WTC11 (cell line): ENCODE measurements at regions not wholly inside any gene's neighbourhood (a gene's known extent, or its start where the extent isn't known, plus 50 kb on each side); places are given as distances from the start of the nearest gene placed in this dataset.

ENCODE experiments used
- ATAC-seq: fragments of 200-7000 bp; cut with Tn5 transposase; 2 replicates; pipeline ENCODE4 v1.10.0; 2021; ENCODE audit warnings: mild to moderate bottlenecking, moderate library complexity
- CTCF ChIA-PET: fragments of 300-600 bp; sonication (Branson Sonifier 250); formaldehyde crosslinking; loops from one replicate; lab custom pipeline; 2021; ENCODE audit warnings: antibody characterized with exemption; lab: Charles Lee
- POLR2A ChIA-PET: fragments of 350-600 bp; sonication (Branson Sonifier 250); formaldehyde crosslinking; loops from one replicate; lab custom pipeline; 2021; ENCODE audit warnings: antibody characterized with exemption; lab: Charles Lee
- DNase-seq: peaks from one replicate; pipeline ENCODE4 v3.0.0; 2021; ENCODE audit warnings: low spot score
- H3K27ac Mint-ChIP-seq: 2 replicates; pipeline ENCODE4 v1.8.0; 2021; ENCODE audit warnings: mixed read lengths
- H3K27me3 Mint-ChIP-seq: 2 replicates; pipeline ENCODE4 v1.8.0; 2021; ENCODE audit warnings: low read depth, mild to moderate bottlenecking, moderate library complexity, mixed read lengths
- H3K36me3 Mint-ChIP-seq: 2 replicates; pipeline ENCODE4 v1.8.0; 2021; ENCODE audit warnings: mixed read lengths
- H3K4me1 Mint-ChIP-seq: 2 replicates; pipeline ENCODE4 v1.8.0; 2022; ENCODE audit warnings: mixed read lengths
- H3K4me3 Mint-ChIP-seq: 2 replicates; pipeline ENCODE4 v1.8.0; 2021; ENCODE audit warnings: mild to moderate bottlenecking, moderate library complexity, mixed read lengths
- H3K9me3 Mint-ChIP-seq: 2 replicates; pipeline ENCODE4 v1.8.0; 2021; ENCODE audit warnings: mixed read lengths
- ATF1 ChIP-seq: sonication (generic); formaldehyde crosslinking; IDR thresholded peaks from 2 replicates; pipeline ENCODE4 v1.8.1; 2023; ENCODE audit warnings: mild to moderate bottlenecking, moderate library complexity, missing genetic modification reagents
- CREB1 ChIP-seq: sonication (generic); formaldehyde crosslinking; IDR thresholded peaks from 2 replicates; pipeline ENCODE4 v1.8.0; 2023; ENCODE audit warnings: mild to moderate bottlenecking, missing genetic modification reagents
- CREM ChIP-seq: sonication (generic); formaldehyde crosslinking; IDR thresholded peaks from 2 replicates; pipeline ENCODE4 v1.8.1; 2022; ENCODE audit warnings: mild to moderate bottlenecking, missing genetic modification reagents, moderate library complexity
- E2F4 ChIP-seq: sonication (generic); formaldehyde crosslinking; IDR thresholded peaks from 2 replicates; pipeline ENCODE4 v1.8.1; 2022; ENCODE audit warnings: low read depth, mild to moderate bottlenecking, moderate library complexity, missing genetic modification reagents, borderline replicate concordance
- ELF4 ChIP-seq: sonication (generic); formaldehyde crosslinking; IDR thresholded peaks from 2 replicates; pipeline ENCODE4 v1.8.1; 2022; ENCODE audit warnings: low read depth, mild to moderate bottlenecking, moderate library complexity, missing genetic modification reagents
- EMX1 ChIP-seq: fragments of 250-450 bp; sonication (Bioruptor Pico); IDR thresholded peaks from 2 replicates; pipeline ENCODE4 v1.8.0; 2021; ENCODE audit warnings: mild to moderate bottlenecking
- ESRRA ChIP-seq: sonication (generic); formaldehyde crosslinking; IDR thresholded peaks from 2 replicates; pipeline ENCODE4 v1.8.1; 2022; ENCODE audit warnings: mild to moderate bottlenecking, missing genetic modification reagents, borderline replicate concordance
- FOXP1 ChIP-seq: sonication (generic); formaldehyde crosslinking; IDR thresholded peaks from 2 replicates; pipeline ENCODE4 v1.8.0; 2022; ENCODE audit warnings: missing genetic modification reagents, mild to moderate bottlenecking, moderate library complexity, borderline replicate concordance
- GABPB1 ChIP-seq: sonication (generic); formaldehyde crosslinking; IDR thresholded peaks from 2 replicates; pipeline ENCODE4 v1.8.1; 2023; ENCODE audit warnings: mild to moderate bottlenecking, missing genetic modification reagents
- HMGA2 ChIP-seq: fragments of 250-450 bp; sonication (Bioruptor Pico); IDR thresholded peaks from 2 replicates; pipeline ENCODE4 v1.4.0; 2021; ENCODE audit warnings: mild to moderate bottlenecking, moderate library complexity
- IRF1 ChIP-seq: sonication (generic); formaldehyde crosslinking; IDR thresholded peaks from 2 replicates; pipeline ENCODE4 v1.8.0; 2023; ENCODE audit warnings: missing genetic modification reagents
- MYBL2 ChIP-seq: sonication (generic); formaldehyde crosslinking; IDR thresholded peaks from 2 replicates; pipeline ENCODE4 v1.8.1; 2023; ENCODE audit warnings: mild to moderate bottlenecking, moderate library complexity, missing genetic modification reagents
- NFYB ChIP-seq: sonication (generic); formaldehyde crosslinking; conservative IDR thresholded peaks from 2 replicates; pipeline ENCODE4 v1.8.0; 2022; ENCODE audit warnings: low read depth, missing genetic modification reagents
- NR2C2 ChIP-seq: sonication (generic); formaldehyde crosslinking; IDR thresholded peaks from 2 replicates; pipeline ENCODE4 v1.8.0; 2022; ENCODE audit warnings: mild to moderate bottlenecking, missing genetic modification reagents
- NR3C1 ChIP-seq: sonication (generic); formaldehyde crosslinking; conservative IDR thresholded peaks from 2 replicates; pipeline ENCODE4 v1.8.1; 2023; ENCODE audit warnings: low read depth, mild to moderate bottlenecking, missing genetic modification reagents
- PREB ChIP-seq: sonication (generic); formaldehyde crosslinking; IDR thresholded peaks from 2 replicates; pipeline ENCODE4 v1.8.1; 2022; ENCODE audit warnings: mild to moderate bottlenecking, missing genetic modification reagents, moderate library complexity, borderline replicate concordance
- PRRX2 ChIP-seq: fragments of 250-450 bp; sonication (Bioruptor Pico); IDR thresholded peaks from 2 replicates; pipeline ENCODE4 v1.8.0; 2021; ENCODE audit warnings: mild to moderate bottlenecking
- SMAD4 ChIP-seq: sonication (generic); formaldehyde crosslinking; IDR thresholded peaks from 2 replicates; pipeline ENCODE4 v1.8.0; 2022; ENCODE audit warnings: mild to moderate bottlenecking, missing genetic modification reagents
- SOX15 ChIP-seq: fragments of 250-450 bp; sonication (Bioruptor Pico); IDR thresholded peaks from 2 replicates; pipeline ENCODE4 v1.9.0; 2021; ENCODE audit warnings: mild to moderate bottlenecking
- SP1 ChIP-seq: sonication (generic); formaldehyde crosslinking; conservative IDR thresholded peaks from 2 replicates; pipeline ENCODE4 v1.8.1; 2022; ENCODE audit warnings: missing genetic modification reagents
- ZNF512 ChIP-seq: sonication (generic); formaldehyde crosslinking; IDR thresholded peaks from 2 replicates; pipeline ENCODE4 v1.8.1; 2022; ENCODE audit warnings: missing genetic modification reagents, borderline replicate concordance
- TF ChIP-seq, protein P1 (sequence below): sonication (generic); formaldehyde crosslinking; IDR thresholded peaks from 2 replicates; pipeline ENCODE4 v1.8.0; 2022; ENCODE audit warnings: mild to moderate bottlenecking, missing genetic modification reagents
- TF ChIP-seq, protein P2 (sequence below): sonication (generic); formaldehyde crosslinking; IDR thresholded peaks from 2 replicates; pipeline ENCODE4 v1.8.1; 2023; ENCODE audit warnings: mild to moderate bottlenecking, missing genetic modification reagents, moderate library complexity
- TF ChIP-seq, protein P3 (sequence below): fragments of 250-450 bp; sonication (Bioruptor Pico); IDR thresholded peaks from 2 replicates; pipeline ENCODE4 v1.9.0; 2021; ENCODE audit warnings: mild to moderate bottlenecking, borderline replicate concordance
- TF ChIP-seq, protein P4 (sequence below): fragments of 250-450 bp; sonication (Bioruptor Pico); IDR thresholded peaks from 2 replicates; pipeline ENCODE4 v1.9.0; 2021; ENCODE audit warnings: moderate library complexity, mild to moderate bottlenecking, inconsistent platforms, borderline replicate concordance

GRCh38 chr11:16454289-16454863 lies 98.0 kb upstream of the SOX6 start:
- H3K27ac Mint-ChIP-seq, result no peak overlapping the region

DNA sequence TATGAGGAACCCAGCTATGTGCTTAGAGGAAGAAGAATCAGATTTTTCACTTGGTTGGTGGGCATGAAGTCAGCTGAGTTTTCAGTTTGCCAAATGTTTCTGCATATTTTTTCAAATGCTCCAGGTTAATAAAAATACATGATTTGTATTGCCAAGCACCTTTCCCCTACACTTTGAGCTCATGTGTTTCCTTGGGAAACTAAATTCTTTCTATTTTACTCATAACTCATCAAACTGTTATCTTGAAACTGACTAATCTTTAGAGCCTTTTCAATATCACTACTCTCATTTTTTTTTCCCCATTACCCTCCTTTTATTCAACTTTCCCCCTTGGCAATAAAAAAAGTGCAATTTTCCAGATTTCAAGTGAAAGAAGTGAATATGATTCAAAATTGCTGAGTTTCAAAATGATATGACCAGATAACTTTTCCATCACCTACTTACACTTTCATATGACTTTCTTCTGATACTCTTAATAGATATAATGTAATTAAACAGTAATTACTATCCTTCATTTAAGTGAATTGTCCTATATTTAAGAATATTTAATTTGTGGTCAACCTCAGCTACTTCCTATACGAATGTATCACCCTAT lies 91.9 kb upstream of the SOX6 start:
- ChIA-PET CTCF (no interaction called here), POLR2A (no interaction called here)
- DNase-seq (no peak), ATAC-seq (no peak)
- peaks cover 17% of the 10 kb centered on the region for H3K27me3 Mint-ChIP-seq
- H3K9me3 Mint-ChIP-seq, result no peaks in the 10 kb centered on the region
- TF ChIP-seq NR3C1 (CRISPR knock-in tag) (no peak), E2F4 (CRISPR knock-in tag) (no peak), GABPB1 (no peak), CREB1 (CRISPR knock-in tag) (no peak), MYBL2 (CRISPR knock-in tag) (no peak), SOX15 (CRISPR knock-in tag) (no peak), SMAD4 (CRISPR knock-in tag) (no peak), ATF1 (CRISPR knock-in tag) (no peak), ESRRA (CRISPR knock-in tag) (no peak), CREM (no peak), HMGA2 (CRISPR knock-in tag) (no peak), PREB (CRISPR knock-in tag) (no peak), PRRX2 (CRISPR knock-in tag) (no peak), NR2C2 (CRISPR knock-in tag) (no peak), EMX1 (CRISPR knock-in tag) (no peak), IRF1 (CRISPR knock-in tag) (no peak), ZNF512 (no peak)
- TF ChIP-seq, protein P1, sequence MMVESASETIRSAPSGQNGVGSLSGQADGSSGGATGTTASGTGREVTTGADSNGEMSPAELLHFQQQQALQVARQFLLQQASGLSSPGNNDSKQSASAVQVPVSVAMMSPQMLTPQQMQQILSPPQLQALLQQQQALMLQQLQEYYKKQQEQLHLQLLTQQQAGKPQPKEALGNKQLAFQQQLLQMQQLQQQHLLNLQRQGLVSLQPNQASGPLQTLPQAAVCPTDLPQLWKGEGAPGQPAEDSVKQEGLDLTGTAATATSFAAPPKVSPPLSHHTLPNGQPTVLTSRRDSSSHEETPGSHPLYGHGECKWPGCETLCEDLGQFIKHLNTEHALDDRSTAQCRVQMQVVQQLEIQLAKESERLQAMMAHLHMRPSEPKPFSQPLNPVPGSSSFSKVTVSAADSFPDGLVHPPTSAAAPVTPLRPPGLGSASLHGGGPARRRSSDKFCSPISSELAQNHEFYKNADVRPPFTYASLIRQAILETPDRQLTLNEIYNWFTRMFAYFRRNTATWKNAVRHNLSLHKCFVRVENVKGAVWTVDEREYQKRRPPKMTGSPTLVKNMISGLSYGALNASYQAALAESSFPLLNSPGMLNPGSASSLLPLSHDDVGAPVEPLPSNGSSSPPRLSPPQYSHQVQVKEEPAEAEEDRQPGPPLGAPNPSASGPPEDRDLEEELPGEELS (CRISPR knock-in tag), result no peak
- TF ChIP-seq, protein P2, sequence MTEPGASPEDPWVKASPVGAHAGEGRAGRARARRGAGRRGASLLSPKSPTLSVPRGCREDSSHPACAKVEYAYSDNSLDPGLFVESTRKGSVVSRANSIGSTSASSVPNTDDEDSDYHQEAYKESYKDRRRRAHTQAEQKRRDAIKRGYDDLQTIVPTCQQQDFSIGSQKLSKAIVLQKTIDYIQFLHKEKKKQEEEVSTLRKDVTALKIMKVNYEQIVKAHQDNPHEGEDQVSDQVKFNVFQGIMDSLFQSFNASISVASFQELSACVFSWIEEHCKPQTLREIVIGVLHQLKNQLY, result no peak
- TF ChIP-seq, protein P3, sequence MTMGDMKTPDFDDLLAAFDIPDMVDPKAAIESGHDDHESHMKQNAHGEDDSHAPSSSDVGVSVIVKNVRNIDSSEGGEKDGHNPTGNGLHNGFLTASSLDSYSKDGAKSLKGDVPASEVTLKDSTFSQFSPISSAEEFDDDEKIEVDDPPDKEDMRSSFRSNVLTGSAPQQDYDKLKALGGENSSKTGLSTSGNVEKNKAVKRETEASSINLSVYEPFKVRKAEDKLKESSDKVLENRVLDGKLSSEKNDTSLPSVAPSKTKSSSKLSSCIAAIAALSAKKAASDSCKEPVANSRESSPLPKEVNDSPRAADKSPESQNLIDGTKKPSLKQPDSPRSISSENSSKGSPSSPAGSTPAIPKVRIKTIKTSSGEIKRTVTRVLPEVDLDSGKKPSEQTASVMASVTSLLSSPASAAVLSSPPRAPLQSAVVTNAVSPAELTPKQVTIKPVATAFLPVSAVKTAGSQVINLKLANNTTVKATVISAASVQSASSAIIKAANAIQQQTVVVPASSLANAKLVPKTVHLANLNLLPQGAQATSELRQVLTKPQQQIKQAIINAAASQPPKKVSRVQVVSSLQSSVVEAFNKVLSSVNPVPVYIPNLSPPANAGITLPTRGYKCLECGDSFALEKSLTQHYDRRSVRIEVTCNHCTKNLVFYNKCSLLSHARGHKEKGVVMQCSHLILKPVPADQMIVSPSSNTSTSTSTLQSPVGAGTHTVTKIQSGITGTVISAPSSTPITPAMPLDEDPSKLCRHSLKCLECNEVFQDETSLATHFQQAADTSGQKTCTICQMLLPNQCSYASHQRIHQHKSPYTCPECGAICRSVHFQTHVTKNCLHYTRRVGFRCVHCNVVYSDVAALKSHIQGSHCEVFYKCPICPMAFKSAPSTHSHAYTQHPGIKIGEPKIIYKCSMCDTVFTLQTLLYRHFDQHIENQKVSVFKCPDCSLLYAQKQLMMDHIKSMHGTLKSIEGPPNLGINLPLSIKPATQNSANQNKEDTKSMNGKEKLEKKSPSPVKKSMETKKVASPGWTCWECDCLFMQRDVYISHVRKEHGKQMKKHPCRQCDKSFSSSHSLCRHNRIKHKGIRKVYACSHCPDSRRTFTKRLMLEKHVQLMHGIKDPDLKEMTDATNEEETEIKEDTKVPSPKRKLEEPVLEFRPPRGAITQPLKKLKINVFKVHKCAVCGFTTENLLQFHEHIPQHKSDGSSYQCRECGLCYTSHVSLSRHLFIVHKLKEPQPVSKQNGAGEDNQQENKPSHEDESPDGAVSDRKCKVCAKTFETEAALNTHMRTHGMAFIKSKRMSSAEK, result no peak
- H3K27ac Mint-ChIP-seq, result no peak overlapping the region
- H3K4me3 Mint-ChIP-seq, result no peak overlapping the region
- H3K36me3 Mint-ChIP-seq, result no peaks in the 10 kb centered on the region
- H3K4me1 Mint-ChIP-seq, result no peaks in the 10 kb centered on the region

More at GRCh38 chr11:16454289-16454863, 98.0 kb upstream of the SOX6 start:
- no peaks in the 10 kb centered on the region for H3K4me1 Mint-ChIP-seq
- POLR2A ChIA-PET, result no interaction called here
- TF ChIP-seq, protein P4, sequence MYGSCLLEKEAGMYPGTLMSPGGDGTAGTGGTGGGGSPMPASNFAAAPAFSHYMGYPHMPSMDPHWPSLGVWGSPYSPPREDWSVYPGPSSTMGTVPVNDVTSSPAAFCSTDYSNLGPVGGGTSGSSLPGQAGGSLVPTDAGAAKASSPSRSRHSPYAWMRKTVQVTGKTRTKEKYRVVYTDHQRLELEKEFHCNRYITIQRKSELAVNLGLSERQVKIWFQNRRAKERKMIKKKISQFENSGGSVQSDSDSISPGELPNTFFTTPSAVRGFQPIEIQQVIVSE (CRISPR knock-in tag), result no peak
- TF ChIP-seq SP1 (CRISPR knock-in tag) (no peak), NFYB (CRISPR knock-in tag) (no peak), FOXP1 (no peak), ELF4 (CRISPR knock-in tag) (no peak)
- peaks cover 4% of the 10 kb centered on the region; the same call in 1 of the 2 replicates for H3K27me3 Mint-ChIP-seq
- CTCF ChIA-PET, result no interaction called here
- ATAC-seq (no peak), DNase-seq (no peak)
- H3K9me3 Mint-ChIP-seq, result no peaks in the 10 kb centered on the region
- H3K4me3 Mint-ChIP-seq, result no peak overlapping the region
- no peaks in the 10 kb centered on the region for H3K36me3 Mint-ChIP-seq
